ENCODE measurements at regions not wholly inside any gene's neighbourhood (a gene's known extent, or its start where the extent isn't known, plus 50 kb on each side); places are given as distances from the start of the nearest gene placed in this dataset.

DNA sequence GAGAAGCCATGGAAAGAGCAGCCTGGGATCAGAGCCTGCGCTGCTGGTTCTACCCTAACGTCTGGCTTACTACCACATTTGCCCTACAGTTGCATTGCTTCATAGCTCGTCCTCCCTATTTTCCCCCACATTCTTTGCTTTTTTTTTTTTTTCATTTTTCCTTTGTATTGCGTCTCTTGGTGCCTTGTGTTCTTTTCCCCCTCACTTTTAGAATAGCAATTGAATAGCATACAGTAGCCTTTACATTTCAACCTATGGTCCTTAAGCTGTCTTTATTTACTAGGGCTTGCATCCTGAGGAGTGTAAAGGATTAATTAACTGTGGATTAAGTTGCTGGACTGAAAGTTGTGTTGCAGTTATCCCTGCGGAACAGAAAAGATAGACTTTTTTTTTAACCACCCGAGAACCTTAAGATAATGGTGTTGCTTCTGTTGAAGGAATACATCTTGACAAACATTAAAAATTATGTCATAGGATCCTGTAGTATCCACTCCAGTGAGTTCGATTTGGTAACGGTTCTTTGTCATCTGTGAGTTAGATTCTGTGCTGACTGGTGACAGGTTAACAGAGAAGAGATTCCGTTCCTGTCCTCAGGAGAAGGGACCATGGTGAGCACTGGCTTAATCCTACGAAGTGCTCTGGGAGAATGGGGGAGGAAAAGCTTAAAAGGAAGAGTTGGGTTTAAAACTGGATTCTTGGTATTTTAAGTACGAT lies 417.4 kb upstream of the NAALADL2 start:
- H3K9me3 ChIP-seq (ENCODE audit: control insufficient read depth, low read length) = no peaks in the 10 kb centered on the region
- no peaks in the 10 kb centered on the region for H3K36me3 ChIP-seq (ENCODE audit: control insufficient read depth, insufficient read depth, low read length)
- no peaks in the 10 kb centered on the region for H3K27me3 ChIP-seq (ENCODE audit: control insufficient read depth, insufficient read depth, low read length, poor library complexity, severe bottlenecking)
- peak overlapping the region; percentile 98 for H3K27ac ChIP-seq (ENCODE audit: insufficient read depth, low read depth, low read length, poor library complexity, severe bottlenecking)
- H3K4me1 ChIP-seq (ENCODE audit: control insufficient read depth, insufficient read depth, low read length) = peaks cover 17% of the 10 kb centered on the region
- 10 to 11% methylated on average over 9 to 10 of the region's 11 CpGs for WGBS, 2 experiments
- peak overlapping the region; percentile 78 for H3K4me3 ChIP-seq (ENCODE audit: insufficient read depth, low read depth, low read length)

DNA sequence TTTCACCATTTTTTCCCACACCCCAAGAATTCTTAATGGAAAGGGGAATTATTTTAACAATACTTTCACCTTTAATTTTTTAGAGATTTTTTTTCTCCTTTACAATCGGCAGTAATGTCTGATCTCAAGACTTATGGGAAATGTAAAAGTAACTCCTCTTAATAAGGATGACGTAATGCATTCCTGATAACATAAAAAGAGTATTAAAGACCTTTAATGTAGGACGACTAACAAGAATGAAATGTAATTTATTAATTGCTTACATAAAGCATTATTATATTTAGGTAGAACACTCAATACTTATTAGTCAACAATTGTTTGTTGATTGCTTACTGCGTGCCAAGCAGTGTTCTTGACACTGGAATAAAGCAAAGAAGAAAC lies 416.8 kb upstream of the NAALADL2 start:
- Histone ChIP-seq H3K27me3 (ENCODE audit: control insufficient read depth, insufficient read depth, low read length, poor library complexity, severe bottlenecking) (no peaks in the 10 kb centered on the region), H3K4me1 (ENCODE audit: control insufficient read depth, insufficient read depth, low read length) (peaks cover 17% of the 10 kb centered on the region), H3K4me3 (ENCODE audit: insufficient read depth, low read depth, low read length) (peak overlapping the region; percentile 78), H3K36me3 (ENCODE audit: control insufficient read depth, insufficient read depth, low read length) (no peaks in the 10 kb centered on the region), H3K9me3 (ENCODE audit: control insufficient read depth, low read length) (no peaks in the 10 kb centered on the region), H3K27ac (ENCODE audit: insufficient read depth, low read depth, low read length, poor library complexity, severe bottlenecking) (peak overlapping the region; percentile 98)
- WGBS, 2 experiments = 100% methylated on average over 1 of the region's 4 CpGs

DNA sequence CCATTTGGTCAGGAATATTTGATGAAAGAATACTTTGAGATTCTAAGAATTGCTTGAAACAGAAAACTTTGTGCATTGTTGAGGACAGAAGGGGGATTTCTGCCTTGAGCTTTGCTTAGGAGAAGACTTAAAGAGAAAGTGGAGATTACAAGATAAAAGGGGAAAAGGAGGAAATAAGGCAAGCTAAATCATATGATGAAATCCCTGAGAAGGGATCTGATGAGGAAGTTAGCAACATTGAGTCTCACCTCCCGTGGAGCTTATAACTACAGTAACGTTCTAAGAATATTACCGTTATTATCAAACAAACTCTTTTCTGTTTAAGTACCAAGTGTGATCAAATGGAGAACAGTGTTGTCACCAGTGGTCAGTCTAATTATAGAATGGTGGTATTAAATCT lies 414.7 kb upstream of the NAALADL2 start:
- no peaks in the 10 kb centered on the region for H3K27me3 ChIP-seq (ENCODE audit: control insufficient read depth, insufficient read depth, low read length, poor library complexity, severe bottlenecking)
- no peak overlapping the region for H3K4me3 ChIP-seq (ENCODE audit: insufficient read depth, low read depth, low read length)
- 76 to 97% methylated on average over 2 to 3 of the region's 3 CpGs for WGBS, 2 experiments
- peaks cover 7% of the 10 kb centered on the region for H3K4me1 ChIP-seq (ENCODE audit: control insufficient read depth, insufficient read depth, low read length)
- H3K9me3 ChIP-seq (ENCODE audit: control insufficient read depth, low read length) = peaks cover 2% of the 10 kb centered on the region
- H3K36me3 ChIP-seq (ENCODE audit: control insufficient read depth, insufficient read depth, low read length) = no peaks in the 10 kb centered on the region
- H3K27ac ChIP-seq (ENCODE audit: insufficient read depth, low read depth, low read length, poor library complexity, severe bottlenecking) = no peak overlapping the region

DNA sequence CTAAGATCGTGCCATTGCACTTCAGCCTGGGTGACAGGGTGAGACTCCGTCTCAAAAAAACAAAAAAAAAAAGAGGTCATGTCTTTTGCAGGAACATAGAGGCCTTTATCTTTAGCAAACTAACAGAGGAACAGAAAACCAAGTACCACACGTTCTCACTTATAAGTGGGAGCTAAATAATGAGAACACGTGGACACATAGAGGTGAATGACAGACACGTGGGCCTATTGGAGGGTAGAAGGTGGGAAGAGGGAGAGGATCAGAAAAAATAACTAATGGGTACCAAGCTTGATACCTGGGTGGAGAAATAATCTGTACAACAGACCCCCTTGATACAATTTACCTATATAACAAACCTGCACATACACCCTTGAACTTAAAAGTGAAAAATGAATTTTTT lies 401.4 kb upstream of the NAALADL2 start:
- Histone ChIP-seq H3K4me1 (ENCODE audit: control insufficient read depth, insufficient read depth, low read length) (no peaks in the 10 kb centered on the region), H3K4me3 (ENCODE audit: insufficient read depth, low read depth, low read length) (no peak overlapping the region), H3K27me3 (ENCODE audit: control insufficient read depth, insufficient read depth, low read length, poor library complexity, severe bottlenecking) (no peaks in the 10 kb centered on the region), H3K36me3 (ENCODE audit: control insufficient read depth, insufficient read depth, low read length) (no peaks in the 10 kb centered on the region), H3K27ac (ENCODE audit: insufficient read depth, low read depth, low read length, poor library complexity, severe bottlenecking) (no peak overlapping the region), H3K9me3 (ENCODE audit: control insufficient read depth, low read length) (peaks cover under 1% of the 10 kb centered on the region)
- WGBS, 2 experiments = 92 to 97% methylated on average over 5 of the region's 5 CpGs

DNA sequence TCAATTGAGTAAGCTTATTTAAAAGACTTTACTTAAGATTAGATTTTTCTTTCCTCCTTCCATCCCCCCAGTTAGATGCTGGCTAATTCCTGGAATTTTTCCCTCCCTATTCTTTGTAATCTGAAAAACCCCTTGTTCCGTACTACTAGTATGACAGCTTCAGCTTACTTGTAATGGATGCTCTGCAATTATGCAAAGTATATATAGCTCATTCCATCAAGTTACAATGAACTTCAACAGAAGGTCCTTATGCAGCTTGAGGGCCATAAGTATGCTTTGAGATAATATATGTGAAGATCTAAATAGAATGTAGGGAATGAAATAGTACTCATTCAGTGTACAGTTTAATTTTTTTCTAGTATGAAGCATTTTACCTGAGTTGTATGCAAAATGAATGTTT lies 398.3 kb upstream of the NAALADL2 start:
- Histone ChIP-seq H3K9me3 (ENCODE audit: control insufficient read depth, low read length) (no peaks in the 10 kb centered on the region), H3K27me3 (ENCODE audit: control insufficient read depth, insufficient read depth, low read length, poor library complexity, severe bottlenecking) (no peaks in the 10 kb centered on the region), H3K27ac (ENCODE audit: insufficient read depth, low read depth, low read length, poor library complexity, severe bottlenecking) (no peak overlapping the region), H3K36me3 (ENCODE audit: control insufficient read depth, insufficient read depth, low read length) (no peaks in the 10 kb centered on the region), H3K4me1 (ENCODE audit: control insufficient read depth, insufficient read depth, low read length) (no peaks in the 10 kb centered on the region), H3K4me3 (ENCODE audit: insufficient read depth, low read depth, low read length) (no peak overlapping the region)
- 100% methylated on average over 1 of the region's 1 CpG; no CpG with 5 or more reads in 1 of the 2 experiments for WGBS, 2 experiments

DNA sequence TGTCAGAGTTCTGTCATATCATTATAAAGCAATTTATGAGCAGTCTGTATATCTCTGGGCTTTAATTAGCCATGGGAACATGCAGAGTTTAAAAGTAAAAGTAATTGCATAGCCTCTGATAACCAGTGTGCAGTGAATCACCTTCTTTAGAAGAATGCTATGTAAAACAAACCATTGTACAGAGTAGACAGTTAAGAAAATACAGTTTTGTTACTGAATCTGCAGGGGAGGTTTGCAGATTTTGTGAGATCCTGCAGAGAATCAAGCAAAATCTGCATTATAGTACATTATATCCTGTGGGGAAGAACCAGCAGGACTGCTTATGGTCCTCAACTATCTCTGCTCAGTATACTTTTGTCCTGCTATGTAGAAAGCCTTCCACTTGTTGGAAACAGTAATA lies 396.2 kb upstream of the NAALADL2 start:
- Histone ChIP-seq H3K9me3 (ENCODE audit: control insufficient read depth, low read length) (no peaks in the 10 kb centered on the region), H3K27ac (ENCODE audit: insufficient read depth, low read depth, low read length, poor library complexity, severe bottlenecking) (no peak overlapping the region)

DNA sequence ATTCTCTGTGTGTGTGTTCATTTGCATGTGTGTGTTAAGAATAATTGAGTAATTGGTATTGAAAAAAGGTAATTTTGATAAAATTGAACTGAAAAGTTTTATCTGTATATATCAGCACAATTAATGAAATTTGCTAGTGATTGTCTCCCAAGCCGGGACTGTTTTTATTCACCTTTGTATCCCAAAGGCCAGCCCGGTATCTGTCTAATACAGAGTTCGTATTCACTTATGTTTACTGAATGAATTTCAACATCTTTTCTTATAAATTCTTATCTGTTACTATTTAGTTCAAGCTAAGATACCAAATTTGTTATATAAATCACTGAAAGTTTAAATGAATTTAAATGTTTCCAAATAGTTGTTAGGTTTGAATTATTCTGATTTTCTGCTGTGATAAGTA lies 394.0 kb upstream of the NAALADL2 start:
- no peak overlapping the region for H3K27ac ChIP-seq (ENCODE audit: insufficient read depth, low read depth, low read length, poor library complexity, severe bottlenecking)
- 90 to 100% methylated on average over 2 to 3 of the region's 3 CpGs for WGBS, 2 experiments
- H3K27me3 ChIP-seq (ENCODE audit: control insufficient read depth, insufficient read depth, low read length, poor library complexity, severe bottlenecking) = no peaks in the 10 kb centered on the region
- no peaks in the 10 kb centered on the region for H3K4me1 ChIP-seq (ENCODE audit: control insufficient read depth, insufficient read depth, low read length)
- H3K9me3 ChIP-seq (ENCODE audit: control insufficient read depth, low read length) = no peaks in the 10 kb centered on the region
- no peak overlapping the region for H3K4me3 ChIP-seq (ENCODE audit: insufficient read depth, low read depth, low read length)
- H3K36me3 ChIP-seq (ENCODE audit: control insufficient read depth, insufficient read depth, low read length) = no peaks in the 10 kb centered on the region

More for the DNA sequence above, 396.2 kb upstream of the NAALADL2 start:
- Histone ChIP-seq H3K36me3 (ENCODE audit: control insufficient read depth, insufficient read depth, low read length) (no peaks in the 10 kb centered on the region), H3K4me3 (ENCODE audit: insufficient read depth, low read depth, low read length) (no peak overlapping the region), H3K27me3 (ENCODE audit: control insufficient read depth, insufficient read depth, low read length, poor library complexity, severe bottlenecking) (no peaks in the 10 kb centered on the region), H3K4me1 (ENCODE audit: control insufficient read depth, insufficient read depth, low read length) (no peaks in the 10 kb centered on the region)

DNA sequence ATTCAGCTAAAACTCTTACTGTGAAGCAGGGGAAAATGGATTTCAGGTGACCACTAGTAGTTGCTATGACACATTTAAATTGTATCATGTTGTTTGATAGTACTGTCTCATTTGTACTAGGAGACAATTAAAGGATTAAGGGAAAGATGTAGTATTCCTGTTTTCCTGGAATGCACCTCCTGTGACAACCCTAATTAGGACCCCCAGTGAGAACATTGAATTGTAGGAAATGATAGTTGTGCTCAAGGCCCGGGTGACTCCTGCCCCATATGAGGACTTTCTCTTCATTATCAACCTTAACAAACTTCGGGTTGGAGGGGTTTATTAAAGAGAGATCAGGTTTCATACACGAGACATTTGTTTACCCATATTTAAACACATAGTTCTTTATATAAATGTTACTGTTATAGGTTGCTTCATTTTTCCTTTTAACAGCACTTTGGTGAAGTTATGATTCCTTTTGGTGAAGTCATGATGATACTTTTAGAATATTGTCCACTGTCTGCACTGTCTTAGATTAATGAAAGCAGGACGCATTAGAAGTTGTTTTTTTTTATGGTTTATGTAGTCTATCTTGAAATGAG lies 392.6 kb upstream of the NAALADL2 start:
- 75 to 81% methylated on average over 1 to 3 of the region's 4 CpGs for WGBS, 2 experiments
- Histone ChIP-seq H3K9me3 (ENCODE audit: control insufficient read depth, low read length) (no peaks in the 10 kb centered on the region), H3K4me1 (ENCODE audit: control insufficient read depth, insufficient read depth, low read length) (no peaks in the 10 kb centered on the region), H3K27me3 (ENCODE audit: control insufficient read depth, insufficient read depth, low read length, poor library complexity, severe bottlenecking) (no peaks in the 10 kb centered on the region), H3K36me3 (ENCODE audit: control insufficient read depth, insufficient read depth, low read length) (no peaks in the 10 kb centered on the region), H3K27ac (ENCODE audit: insufficient read depth, low read depth, low read length, poor library complexity, severe bottlenecking) (no peak overlapping the region), H3K4me3 (ENCODE audit: insufficient read depth, low read depth, low read length) (no peak overlapping the region)

GRCh38 chr3:174477491-174477890 lies 381.6 kb upstream of the NAALADL2 start:
- H3K4me3 ChIP-seq (ENCODE audit: insufficient read depth, low read depth, low read length) = no peak overlapping the region
- H3K27ac ChIP-seq (ENCODE audit: insufficient read depth, low read depth, low read length, poor library complexity, severe bottlenecking) = no peak overlapping the region
- H3K27me3 ChIP-seq (ENCODE audit: control insufficient read depth, insufficient read depth, low read length, poor library complexity, severe bottlenecking) = no peaks in the 10 kb centered on the region
- no CpG with 5 or more reads among the region's 1 CpG for WGBS, 2 experiments
- H3K4me1 ChIP-seq (ENCODE audit: control insufficient read depth, insufficient read depth, low read length) = no peaks in the 10 kb centered on the region
- no peaks in the 10 kb centered on the region for H3K36me3 ChIP-seq (ENCODE audit: control insufficient read depth, insufficient read depth, low read length)
- H3K9me3 ChIP-seq (ENCODE audit: control insufficient read depth, low read length) = no peaks in the 10 kb centered on the region

GRCh38 chr3:174480767-174481166 lies 378.4 kb upstream of the NAALADL2 start:
- WGBS, 2 experiments = 93 to 96% methylated on average over 2 of the region's 2 CpGs
- no peaks in the 10 kb centered on the region for H3K4me1 ChIP-seq (ENCODE audit: control insufficient read depth, insufficient read depth, low read length)
- H3K27me3 ChIP-seq (ENCODE audit: control insufficient read depth, insufficient read depth, low read length, poor library complexity, severe bottlenecking) = no peaks in the 10 kb centered on the region
- no peaks in the 10 kb centered on the region for H3K36me3 ChIP-seq (ENCODE audit: control insufficient read depth, insufficient read depth, low read length)
- H3K27ac ChIP-seq (ENCODE audit: insufficient read depth, low read depth, low read length, poor library complexity, severe bottlenecking) = no peak overlapping the region
- no peaks in the 10 kb centered on the region for H3K9me3 ChIP-seq (ENCODE audit: control insufficient read depth, low read length)
- H3K4me3 ChIP-seq (ENCODE audit: insufficient read depth, low read depth, low read length) = no peak overlapping the region
